Natural killer cell (primary cell): ENCODE measurements at regions not wholly inside any gene's neighbourhood (a gene's known extent, or its start where the extent isn't known, plus 50 kb on each side); places are given as distances from the start of the nearest gene placed in this dataset.

Source experiments
- ATAC-seq, 3 donors: fragments of 150-1000 bp in 2 of 3; fragments of 200-7000 bp in 1 of 3; cut with Tn5 transposase; 1 replicate in 1 of 3; 2 replicates in 2 of 3; pipeline ENCODE4 v1.10.0; 2021; ENCODE audit warnings: mild to moderate bottlenecking in 2 of 3, moderate library complexity in 2 of 3
- DNase-seq, 2 donors: peaks; one replicate each; pipeline versions ENCODE4 v3.0.0 to v3.0.0-alpha.2; 2013 to 2021; ENCODE audit warnings: mixed read lengths in 1 of 2
- H3K27ac ChIP-seq: one replicate; pipeline ENCODE4 v1.5.1; 2013; ENCODE audit warnings: mild to moderate bottlenecking, low read length
- H3K27me3 ChIP-seq: one replicate; pipeline ENCODE4 v1.6.1; 2013; ENCODE audit warnings: low read length; ENCODE audit not compliant: control insufficient read depth, insufficient read depth
- H3K36me3 ChIP-seq: one replicate; pipeline ENCODE4 v1.6.1; 2013; ENCODE audit warnings: low read length; ENCODE audit not compliant: control insufficient read depth, insufficient read depth
- H3K4me1 ChIP-seq: one replicate; pipeline ENCODE4 v1.6.1; 2013; ENCODE audit warnings: low read length; ENCODE audit not compliant: control insufficient read depth, insufficient read depth
- H3K4me3 ChIP-seq: one replicate; pipeline ENCODE4 v1.5.1; 2013; ENCODE audit warnings: low read length
- H3K9me3 ChIP-seq: one replicate; pipeline ENCODE4 v1.6.1; 2013; ENCODE audit warnings: low read length; ENCODE audit not compliant: control insufficient read depth, insufficient read depth
- H3K27ac Mint-ChIP-seq, 2 donors: one replicate each; pipeline ENCODE4 v1.8.0; 2022; ENCODE audit warnings: mild to moderate bottlenecking in 2 of 2, mixed read lengths in 2 of 2, moderate library complexity in 1 of 2
- H3K27me3 Mint-ChIP-seq, 2 donors: one replicate each; pipeline ENCODE4 v1.8.0; 2022; ENCODE audit warnings: low read depth in 2 of 2, mixed read lengths in 2 of 2
- H3K36me3 Mint-ChIP-seq: one replicate; pipeline ENCODE4 v1.8.0; 2022; ENCODE audit warnings: mixed read lengths
- H3K4me1 Mint-ChIP-seq, 2 donors: one replicate each; pipeline ENCODE4 v1.8.0; 2022; ENCODE audit warnings: mixed read lengths in 2 of 2
- H3K4me3 Mint-ChIP-seq: one replicate; pipeline ENCODE4 v1.8.0; 2022; ENCODE audit warnings: mild to moderate bottlenecking, moderate library complexity, mixed read lengths
- H3K9me3 Mint-ChIP-seq, 2 donors: one replicate each; pipeline ENCODE4 v1.8.0; 2022; ENCODE audit warnings: mixed read lengths in 2 of 2
- CTCF ChIP-seq: fragments of 200-600 bp; IDR thresholded peaks from one replicate; pipeline ENCODE4 v1.8.0; 2022; ENCODE audit warnings: antibody characterized with exemption
- WGBS: methylation state at CpG from one replicate; pipeline ENCODE4 v1.1.7; 2013; ENCODE audit warnings: missing lambda C conversion rate; ENCODE audit not compliant: insufficient coverage; 5-methylcytosine and 5-hydroxymethylcytosine counted together
- intact Hi-C: fragments of 100-400 bp; cut with micrococcal nuclease; formaldehyde crosslinking; loops from one replicate; pipeline ENCODE4 v1.14.2; 2022

DNA sequence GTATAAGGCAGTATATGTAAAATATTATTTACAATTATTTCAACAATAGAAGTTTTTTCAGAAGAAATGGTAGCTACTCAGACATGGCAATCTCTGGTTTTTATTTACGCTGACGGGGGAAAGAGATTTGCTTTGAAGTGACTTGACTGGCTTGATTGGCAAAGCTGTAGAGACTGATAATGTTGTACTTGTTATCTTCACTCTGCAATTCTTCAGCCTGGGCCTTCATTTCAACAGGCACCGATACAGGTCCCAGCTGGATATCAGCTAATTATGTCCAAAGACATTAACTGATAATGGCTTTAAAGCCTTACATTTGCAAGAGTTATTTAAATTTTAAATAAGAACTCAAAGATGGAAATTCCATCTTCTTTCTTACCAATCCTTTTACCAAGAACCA, 151.4 kb upstream of the HS3ST3A1 start:
- Histone ChIP-seq H3K27me3 (no peaks in the 10 kb centered on the region), H3K9me3 (no peaks in the 10 kb centered on the region), H3K4me1 (no peaks in the 10 kb centered on the region), H3K27ac (no peak overlapping the region), H3K4me3 (no peak overlapping the region), H3K36me3 (no peaks in the 10 kb centered on the region)
- intact Hi-C loops = no loop called here
- TF ChIP-seq CTCF = no peak
- Mint-ChIP-seq H3K27ac (no peak overlapping the region), H3K4me3 (no peak overlapping the region), H3K4me1 (no peaks in the 10 kb centered on the region), H3K27me3 (peaks cover 4 to 7% of the 10 kb centered on the region in 2 donors), H3K9me3 (no peaks in the 10 kb centered on the region), H3K36me3 (no peaks in the 10 kb centered on the region)
- no peak for ATAC-seq
- DNase-seq = no peak
- 92% methylated on average over 3 of the region's 3 CpGs for WGBS

DNA sequence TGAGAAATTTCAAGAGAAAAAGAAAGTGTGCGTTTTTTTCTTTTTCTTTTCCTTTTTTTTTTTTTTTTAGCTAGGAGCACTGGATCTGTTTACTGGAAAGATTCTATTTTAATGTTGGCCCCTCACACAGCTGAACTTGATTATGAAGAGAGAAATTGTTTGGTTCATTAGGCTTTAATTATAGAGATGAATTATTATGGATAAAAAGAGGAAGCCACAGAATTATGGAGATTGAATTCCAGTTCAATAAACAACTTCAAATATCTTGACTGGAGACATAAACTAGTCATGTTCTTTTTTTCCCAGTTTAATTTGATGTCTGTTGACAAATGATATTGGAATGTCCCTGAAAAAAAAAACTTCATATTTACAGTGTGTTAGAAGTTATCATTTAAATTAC, 152.0 kb upstream of the HS3ST3A1 start:
- Mint-ChIP-seq H3K4me3 (no peak overlapping the region), H3K36me3 (no peaks in the 10 kb centered on the region), H3K27me3 (peaks cover 4 to 7% of the 10 kb centered on the region in 2 donors), H3K4me1 (no peaks in the 10 kb centered on the region), H3K27ac (no peak overlapping the region), H3K9me3 (no peaks in the 10 kb centered on the region)
- Histone ChIP-seq H3K36me3 (no peaks in the 10 kb centered on the region), H3K27me3 (no peaks in the 10 kb centered on the region), H3K9me3 (no peaks in the 10 kb centered on the region), H3K4me1 (no peaks in the 10 kb centered on the region), H3K27ac (no peak overlapping the region), H3K4me3 (no peak overlapping the region)
- ATAC-seq (no peak), DNase-seq (no peak)
- intact Hi-C loops = no loop called here
- TF ChIP-seq CTCF = no peak
- WGBS = 100% methylated on average over 1 of the region's 1 CpG

GRCh38 chr17:13755851-13756250, 154.1 kb upstream of the HS3ST3A1 start:
- ATAC-seq (no peak), DNase-seq (no peak)
- Mint-ChIP-seq H3K4me3 (no peak overlapping the region), H3K27me3 (peaks cover 0 to 3% of the 10 kb centered on the region in 2 donors), H3K27ac (no peak overlapping the region), H3K36me3 (no peaks in the 10 kb centered on the region), H3K9me3 (no peaks in the 10 kb centered on the region), H3K4me1 (no peaks in the 10 kb centered on the region)
- no peak for TF ChIP-seq CTCF
- WGBS = 91% methylated on average over 5 of the region's 8 CpGs
- no peaks in the 10 kb centered on the region for H3K27me3 ChIP-seq
- H3K4me1 ChIP-seq = no peaks in the 10 kb centered on the region
- no peak overlapping the region for H3K27ac ChIP-seq
- intact Hi-C loops = no loop called here
- no peaks in the 10 kb centered on the region for H3K36me3 ChIP-seq
- H3K4me3 ChIP-seq = no peak overlapping the region
- H3K9me3 ChIP-seq = no peaks in the 10 kb centered on the region

DNA sequence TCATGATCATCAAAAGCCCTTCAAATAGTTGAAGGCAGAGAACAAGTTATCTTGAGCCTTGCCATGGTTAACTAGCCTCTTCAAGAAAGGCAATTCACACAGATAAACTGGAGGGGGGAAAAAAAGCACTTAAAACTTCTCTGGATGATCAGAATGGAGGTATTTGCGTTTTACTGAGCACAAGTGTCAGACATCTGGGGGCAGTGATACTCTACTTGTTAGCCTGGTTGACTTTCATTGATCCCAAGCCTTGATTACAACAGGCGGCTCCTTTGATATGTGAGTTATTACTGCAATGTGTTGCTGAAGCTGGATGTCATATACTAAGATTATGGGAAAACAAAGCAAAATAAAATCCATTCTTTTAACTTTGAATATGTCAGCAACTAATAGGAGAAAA, 155.0 kb upstream of the HS3ST3A1 start:
- Histone ChIP-seq H3K4me3 (no peak overlapping the region), H3K36me3 (no peaks in the 10 kb centered on the region), H3K27me3 (no peaks in the 10 kb centered on the region), H3K4me1 (no peaks in the 10 kb centered on the region), H3K27ac (no peak overlapping the region), H3K9me3 (no peaks in the 10 kb centered on the region)
- TF ChIP-seq CTCF = no peak
- peaks cover 0 to 3% of the 10 kb centered on the region in 2 donors for H3K27me3 Mint-ChIP-seq
- ATAC-seq (no peak), DNase-seq (no peak)
- H3K4me1 Mint-ChIP-seq = no peaks in the 10 kb centered on the region
- 69% methylated on average over 1 of the region's 2 CpGs for WGBS
- intact Hi-C loops = no loop called here
- no peaks in the 10 kb centered on the region for H3K9me3 Mint-ChIP-seq
- H3K36me3 Mint-ChIP-seq = no peaks in the 10 kb centered on the region
- no peak overlapping the region for H3K27ac Mint-ChIP-seq
- no peak overlapping the region for H3K4me3 Mint-ChIP-seq
